ENCODE measurements at regions not wholly inside any gene's neighbourhood (a gene's known extent, or its start where the extent isn't known, plus 50 kb on each side); places are given as distances from the start of the nearest gene placed in this dataset.

DNA sequence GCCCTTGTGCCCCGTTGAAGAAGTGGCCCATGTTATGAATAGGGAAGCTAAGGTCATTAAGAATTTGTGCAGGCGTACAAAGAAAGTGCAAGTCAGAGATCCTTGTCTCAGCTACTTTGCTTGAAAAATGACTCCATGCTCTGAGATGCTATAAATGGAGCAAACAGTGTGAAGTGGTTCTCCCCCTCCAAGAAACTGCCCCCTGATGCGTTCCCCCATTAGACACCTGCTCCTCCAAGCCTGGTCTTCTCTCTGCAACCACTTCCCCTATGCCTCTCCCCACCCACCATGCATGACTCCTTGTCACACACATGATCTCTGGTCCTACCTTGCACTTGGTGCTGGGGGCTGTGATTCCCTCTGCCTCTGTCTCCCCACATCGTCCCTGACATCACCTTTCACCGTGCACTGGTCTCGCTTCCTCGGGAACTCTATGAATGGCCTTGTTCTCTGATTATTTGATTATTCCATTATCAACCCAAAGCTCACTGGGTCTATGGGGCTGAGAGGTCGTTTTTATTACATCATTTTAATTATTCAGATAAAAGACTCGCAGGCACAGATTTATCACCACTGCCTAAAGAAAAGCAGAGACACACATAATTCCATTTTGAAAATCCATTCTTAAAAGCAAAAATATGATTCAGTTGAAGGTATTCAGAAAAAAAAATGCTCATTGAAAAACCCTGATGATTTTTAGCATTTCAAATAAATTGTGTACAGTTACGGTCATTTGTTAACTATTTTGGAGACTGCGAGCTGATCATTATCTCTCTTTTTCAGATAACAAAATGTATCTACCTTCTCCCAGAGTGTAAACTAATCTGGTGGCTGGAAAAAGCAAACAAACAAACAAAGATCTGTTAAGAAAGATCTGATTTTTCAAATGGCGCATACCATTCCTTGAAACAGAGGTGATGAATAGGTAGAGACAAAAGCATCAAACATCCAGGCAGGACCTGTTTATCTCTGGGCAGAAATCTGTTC is 294.9 kb downstream of the SOX11 start:
- TF ChIP-seq GATA1 (IDR thresholded peaks at IDR 0.05; ENCODE audit: low read depth, low read length) (no peak), POLR2A (IDR thresholded peaks at IDR 0.05; ENCODE audit: low read length) (no peak)
- no peak for DNase-seq

DNA sequence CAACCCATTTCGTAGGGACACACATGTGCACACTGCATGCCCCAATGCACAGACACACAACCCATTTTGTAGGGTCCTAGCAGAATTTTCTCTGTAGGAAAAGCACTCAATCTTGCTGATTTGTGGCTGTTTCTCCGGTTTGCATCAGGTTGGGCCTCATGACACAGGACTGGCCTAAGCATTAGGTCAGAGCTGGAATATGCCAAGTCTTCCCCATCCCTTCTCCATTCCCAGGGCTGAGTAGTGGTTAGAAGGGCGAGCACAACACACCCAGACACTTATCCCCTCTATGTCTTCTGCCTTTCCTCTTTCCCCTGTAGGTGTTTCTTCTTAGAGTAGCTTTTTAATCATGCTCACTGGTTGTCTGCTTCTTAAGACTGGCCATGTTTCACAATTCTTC is 295.9 kb downstream of the SOX11 start:
- DNase-seq, result no peak
- TF ChIP-seq GATA1 (IDR thresholded peaks at IDR 0.05; ENCODE audit: low read depth, low read length), result no peak
- TF ChIP-seq POLR2A (IDR thresholded peaks at IDR 0.05; ENCODE audit: low read length), result no peak

DNA sequence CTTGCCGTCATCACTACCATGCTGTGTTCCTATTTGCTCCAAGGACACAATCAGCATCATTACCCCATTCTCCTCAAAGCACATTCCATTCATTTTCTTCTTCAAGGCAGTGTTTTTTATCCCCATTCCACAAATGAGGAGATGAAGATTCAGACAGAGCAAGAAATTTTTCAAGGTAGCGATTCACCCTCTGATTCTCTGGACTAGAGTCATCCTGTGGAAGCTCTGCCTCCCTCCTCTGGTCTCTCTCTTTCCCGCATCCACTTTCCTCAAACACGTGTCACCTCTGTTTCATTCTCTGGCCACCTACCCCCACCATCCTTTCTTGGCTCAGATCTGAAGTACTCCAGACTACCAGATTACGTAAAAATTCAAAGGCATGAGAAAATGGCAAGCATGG is 297.9 kb downstream of the SOX11 start:
- no peak for DNase-seq
- TF ChIP-seq GATA1 (IDR thresholded peaks at IDR 0.05; ENCODE audit: low read depth, low read length), result no peak
- no peak for TF ChIP-seq POLR2A (IDR thresholded peaks at IDR 0.05; ENCODE audit: low read length)

DNA sequence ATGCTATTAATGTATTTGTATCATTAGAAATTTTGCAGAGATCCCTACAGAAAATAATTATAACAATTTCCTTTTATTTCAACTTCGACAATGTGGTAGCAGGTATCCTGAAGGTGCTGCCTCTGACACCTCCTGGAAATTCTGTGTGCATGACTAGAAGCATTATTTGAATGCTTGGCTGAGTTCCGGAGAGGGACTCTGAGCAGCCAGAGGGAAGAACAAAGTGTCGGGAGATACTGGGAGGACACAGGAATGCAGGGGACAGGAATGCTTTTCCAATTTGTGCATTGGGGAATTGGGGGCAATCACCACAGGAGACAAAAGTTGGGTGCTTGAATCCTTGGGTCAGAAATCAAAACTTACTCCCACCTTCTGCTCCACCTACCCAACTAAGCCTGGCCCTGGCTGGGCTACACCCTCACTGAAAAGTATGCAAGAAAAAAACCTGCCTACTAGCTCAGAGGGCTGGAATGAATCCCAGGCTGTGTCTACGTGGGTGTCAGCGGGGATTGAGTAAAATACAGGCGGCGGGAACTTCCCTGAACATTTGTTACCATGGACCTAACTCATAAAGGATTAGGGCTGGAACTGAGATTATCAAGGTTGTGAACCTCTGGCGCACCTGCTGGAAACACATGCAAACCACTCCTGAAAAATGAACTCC is 299.3 kb downstream of the SOX11 start:
- no peak for DNase-seq
- TF ChIP-seq GATA1 (IDR thresholded peaks at IDR 0.05; ENCODE audit: low read depth, low read length) (no peak), POLR2A (IDR thresholded peaks at IDR 0.05; ENCODE audit: low read length) (no peak)

DNA sequence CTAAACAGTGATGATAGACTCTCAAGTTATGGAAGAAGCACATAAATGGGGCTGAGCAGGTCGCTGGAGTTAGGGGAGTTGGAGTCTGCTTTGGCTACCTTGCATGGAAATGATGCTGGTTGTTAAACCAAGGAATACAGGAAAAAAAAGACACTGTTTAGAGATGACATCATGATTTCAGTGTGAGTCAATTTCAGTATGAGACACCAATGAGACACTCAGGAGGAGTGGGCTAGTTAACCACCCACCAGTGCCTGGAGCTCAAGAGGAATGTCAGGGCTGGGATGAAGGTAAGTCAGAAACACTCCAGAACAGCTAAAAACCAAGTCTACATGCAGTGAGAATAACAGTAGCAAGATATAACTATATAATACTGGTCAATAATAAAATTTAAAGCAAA is 303.6 kb downstream of the SOX11 start:
- TF ChIP-seq POLR2A (IDR thresholded peaks at IDR 0.05; ENCODE audit: low read length) (no peak), GATA1 (IDR thresholded peaks at IDR 0.05; ENCODE audit: low read depth, low read length) (no peak)
- DNase-seq, result no peak

DNA sequence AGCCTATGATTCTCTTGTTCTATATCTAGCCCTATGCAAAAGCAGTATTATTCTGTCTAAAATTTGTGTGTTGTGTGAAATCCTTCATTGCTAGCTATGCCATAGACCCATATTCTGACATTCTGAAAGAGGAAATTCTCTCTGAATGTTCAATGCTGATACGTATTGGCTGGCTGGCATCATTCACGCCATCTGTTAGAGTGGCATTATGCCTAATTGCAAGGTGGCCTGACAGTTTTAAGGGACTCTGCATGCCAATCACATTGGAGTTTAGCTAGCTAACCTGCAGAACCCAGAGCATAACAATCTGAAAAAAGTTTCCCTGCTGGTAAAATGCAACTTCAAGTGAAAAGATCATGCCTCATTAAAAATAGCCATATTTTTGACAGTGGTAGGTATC is 316.0 kb downstream of the SOX11 start:
- DNase-seq, result no peak
- TF ChIP-seq POLR2A (IDR thresholded peaks at IDR 0.05; ENCODE audit: low read length), result no peak
- TF ChIP-seq GATA1 (IDR thresholded peaks at IDR 0.05; ENCODE audit: low read depth, low read length), result no peak

DNA sequence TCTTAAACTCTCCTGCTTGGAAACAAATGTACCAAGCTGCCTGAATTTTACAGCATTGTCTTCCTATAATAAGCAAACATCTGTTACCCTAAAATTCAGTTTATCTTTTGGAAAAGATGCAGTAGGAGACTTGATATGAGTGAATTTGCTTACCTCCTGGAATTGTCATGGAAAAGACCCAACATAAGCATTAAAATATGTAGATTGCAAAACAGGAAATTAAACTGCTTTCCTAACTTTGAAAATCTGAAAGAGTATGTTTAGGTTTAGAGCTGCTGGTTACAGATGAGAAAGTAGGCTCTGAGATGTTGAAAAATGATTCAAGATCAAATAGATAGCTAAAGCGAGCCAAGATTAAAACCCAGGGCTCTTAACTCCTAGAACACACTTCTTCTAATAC is 316.5 kb downstream of the SOX11 start:
- DNase-seq, result no peak

DNA sequence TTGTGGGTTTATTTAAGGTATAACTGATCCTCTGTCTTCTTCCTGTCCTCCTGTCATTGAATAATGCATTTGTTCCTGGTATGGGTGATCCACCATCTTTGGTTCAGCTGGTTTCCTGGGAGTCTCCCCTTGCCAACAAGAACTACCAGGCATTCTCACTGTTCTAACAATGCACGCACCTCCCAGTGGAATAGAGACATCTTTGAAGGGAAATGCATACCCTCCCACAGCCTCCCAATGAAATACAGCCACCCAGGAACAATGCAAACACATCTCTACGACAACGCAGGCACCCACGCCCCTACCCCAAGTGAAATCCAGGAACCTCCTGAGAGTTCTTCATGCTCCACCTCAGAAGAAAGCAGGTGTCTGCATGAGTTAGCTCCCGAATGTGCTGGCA is 318.0 kb downstream of the SOX11 start:
- TF ChIP-seq POLR2A (IDR thresholded peaks at IDR 0.05; ENCODE audit: low read length) (no peak), GATA1 (IDR thresholded peaks at IDR 0.05; ENCODE audit: low read depth, low read length) (no peak)
- no peak for DNase-seq

More for the DNA sequence above, 316.5 kb downstream of the SOX11 start:
- TF ChIP-seq POLR2A (IDR thresholded peaks at IDR 0.05; ENCODE audit: low read length), result no peak
- no peak for TF ChIP-seq GATA1 (IDR thresholded peaks at IDR 0.05; ENCODE audit: low read depth, low read length)

DNA sequence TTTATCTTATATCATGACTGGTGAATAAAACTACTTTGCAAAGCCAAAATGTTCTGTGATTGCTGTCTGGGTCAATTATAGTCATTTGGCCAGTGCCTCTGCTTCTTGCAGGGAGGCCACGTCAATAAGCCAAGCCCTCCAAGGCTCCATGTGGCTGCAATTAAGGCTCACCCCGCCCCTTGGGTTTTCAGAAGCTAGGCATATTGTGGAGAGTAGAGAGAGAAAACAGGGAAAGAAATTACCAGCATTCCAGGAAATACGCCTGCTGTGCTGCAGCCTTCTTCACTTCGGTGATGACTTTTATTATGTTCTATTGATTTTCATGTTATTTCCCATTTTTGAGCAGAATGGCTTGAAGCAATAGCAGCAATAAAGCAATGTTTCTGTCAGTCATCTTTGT is 319.7 kb downstream of the SOX11 start:
- TF ChIP-seq GATA1 (IDR thresholded peaks at IDR 0.05; ENCODE audit: low read depth, low read length), result no peak
- no peak for TF ChIP-seq POLR2A (IDR thresholded peaks at IDR 0.05; ENCODE audit: low read length)

DNA sequence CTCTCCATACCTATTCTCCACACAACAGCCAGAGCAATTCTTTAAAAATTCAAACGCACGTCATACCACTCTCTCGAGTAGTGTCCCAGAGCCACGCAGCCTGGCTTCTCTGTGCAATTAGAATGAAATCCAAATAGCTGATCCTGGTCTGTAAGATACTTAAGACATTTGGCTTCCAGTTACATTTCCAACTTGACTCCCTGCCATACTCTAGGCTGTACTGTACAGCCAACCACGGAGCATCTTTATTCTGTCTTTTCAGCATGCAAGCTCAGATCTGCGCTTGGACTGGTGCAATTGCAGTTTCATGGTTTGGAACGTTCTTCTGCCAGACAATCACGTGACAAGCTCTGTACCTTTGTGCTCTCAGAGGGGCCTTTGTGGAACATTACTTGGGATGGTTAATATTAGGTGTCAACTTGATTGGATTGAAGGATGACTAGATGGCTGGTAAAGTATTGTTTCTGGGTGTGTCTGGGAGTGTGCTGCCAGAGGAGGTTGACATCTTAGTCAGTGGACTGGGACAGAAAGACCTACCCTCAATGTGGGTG is 325.6 kb downstream of the SOX11 start:
- no peak for TF ChIP-seq POLR2A (IDR thresholded peaks at IDR 0.05; ENCODE audit: low read length)
- TF ChIP-seq GATA1 (IDR thresholded peaks at IDR 0.05; ENCODE audit: low read depth, low read length), result no peak
- no peak for DNase-seq

More for the DNA sequence above, 319.7 kb downstream of the SOX11 start:
- DNase-seq, result no peak

DNA sequence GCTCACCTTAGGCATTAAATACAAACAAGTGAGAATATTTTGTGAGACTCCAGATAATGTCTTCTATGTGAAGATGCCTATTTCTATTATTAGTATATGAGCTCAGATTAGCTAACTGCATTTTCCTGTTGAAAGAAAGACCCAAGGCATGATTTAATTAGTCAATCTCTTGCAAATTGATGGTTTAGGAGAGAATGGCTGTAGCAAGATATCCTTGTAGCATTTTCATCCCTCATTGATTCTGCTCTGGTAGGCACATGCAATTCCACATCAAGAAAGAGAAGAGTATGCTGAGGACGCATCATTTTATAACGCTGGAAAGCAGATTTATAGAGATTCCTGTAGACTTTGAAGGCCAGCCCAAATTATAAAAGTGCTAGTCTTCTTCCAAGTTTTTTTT is 332.0 kb downstream of the SOX11 start:
- TF ChIP-seq POLR2A (IDR thresholded peaks at IDR 0.05; ENCODE audit: low read length) (no peak), GATA1 (IDR thresholded peaks at IDR 0.05; ENCODE audit: low read depth, low read length) (no peak)
- no peak for DNase-seq

DNA sequence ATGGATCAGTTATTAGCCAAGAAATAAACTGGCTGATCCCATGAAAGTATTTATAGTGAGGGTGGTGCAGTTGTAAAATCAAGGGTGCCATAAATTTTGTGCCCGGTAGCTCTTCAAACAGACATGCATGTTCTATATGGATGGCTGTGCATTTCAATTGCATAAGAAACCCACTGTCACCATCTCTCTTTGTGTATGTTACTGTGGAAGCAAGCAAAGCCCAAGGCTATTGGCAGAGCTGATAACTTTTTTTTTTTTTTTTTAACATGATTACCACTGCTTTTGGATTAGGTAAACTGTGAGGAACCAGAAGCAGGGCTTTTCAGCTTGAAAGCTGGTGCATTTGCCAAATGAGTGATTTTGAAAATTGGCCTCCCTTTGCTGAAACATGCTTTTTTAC is 332.6 kb downstream of the SOX11 start:
- DNase-seq, result no peak
- no peak for TF ChIP-seq GATA1 (IDR thresholded peaks at IDR 0.05; ENCODE audit: low read depth, low read length)
- TF ChIP-seq POLR2A (IDR thresholded peaks at IDR 0.05; ENCODE audit: low read length), result no peak

DNA sequence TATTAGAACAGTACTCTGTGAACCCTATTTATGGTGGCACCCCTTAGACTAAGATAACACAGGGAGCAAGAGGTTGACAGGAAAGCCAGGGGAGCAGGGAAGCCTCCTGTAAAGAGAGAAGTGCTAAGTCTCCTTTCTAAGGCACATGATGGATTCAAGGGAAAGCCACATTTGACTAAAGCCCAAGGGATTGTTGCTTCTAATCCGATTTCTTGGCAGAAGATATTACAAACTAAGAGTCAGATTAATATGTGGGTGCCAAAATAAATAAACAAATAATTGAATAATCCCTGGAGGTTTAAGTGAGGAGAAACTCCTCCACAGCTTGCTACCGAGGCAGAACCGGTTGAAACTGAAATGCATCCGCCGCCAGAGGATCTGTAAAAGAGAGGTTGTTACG is 333.2 kb downstream of the SOX11 start:
- no peak for TF ChIP-seq POLR2A (IDR thresholded peaks at IDR 0.05; ENCODE audit: low read length)
- TF ChIP-seq GATA1 (IDR thresholded peaks at IDR 0.05; ENCODE audit: low read depth, low read length), result no peak

DNA sequence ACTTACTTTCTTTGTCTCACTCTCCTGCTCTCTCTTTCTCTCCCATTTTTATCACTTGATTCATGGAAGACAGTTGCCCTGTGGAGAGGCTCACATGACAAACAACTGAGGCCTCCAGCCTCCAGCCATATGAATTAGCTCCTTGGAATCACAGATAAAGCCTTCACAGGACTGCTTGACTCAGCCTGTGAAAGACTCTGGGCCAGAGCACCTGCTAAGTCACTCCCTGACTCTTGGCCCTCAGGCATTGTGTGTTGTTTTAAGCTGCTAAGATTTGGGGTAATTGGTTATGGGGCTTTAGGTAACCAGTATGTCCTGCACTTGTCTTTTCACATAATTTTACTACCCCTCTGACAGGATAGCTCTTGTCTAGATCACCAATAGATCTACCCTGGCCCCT is 334.9 kb downstream of the SOX11 start:
- no peak for TF ChIP-seq GATA1 (IDR thresholded peaks at IDR 0.05; ENCODE audit: low read depth, low read length)
- no peak for TF ChIP-seq POLR2A (IDR thresholded peaks at IDR 0.05; ENCODE audit: low read length)
- DNase-seq, result no peak

More for the DNA sequence above, 333.2 kb downstream of the SOX11 start:
- no peak for DNase-seq
